GM18868 (cell line): ENCODE measurements at regions not wholly inside any gene's neighbourhood (a gene's known extent, or its start where the extent isn't known, plus 50 kb on each side); places are given as distances from the start of the nearest gene placed in this dataset.

Experiments used
- ATAC-seq: cut with Tn5 transposase; IDR thresholded peaks from one replicate; pipeline ENCODE4 v1.9.1; 2021; ENCODE audit warnings: mild to moderate bottlenecking, moderate library complexity; ENCODE audit not compliant: unreplicated experiment

GRCh38 chr7:20932785-20933527 lies 146.3 kb upstream of the SP8 start:
- ATAC-seq = no peak

GRCh38 chr7:20945451-20945850 lies 158.8 kb upstream of the SP8 start:
- no peak for ATAC-seq

- no peak for ATAC-seq
Observed at GRCh38 chr7:20952916-20953315, 166.2 kb upstream of the SP8 start.

- no peak for ATAC-seq
Observed at GRCh38 chr7:20954711-20955619, 168.3 kb upstream of the SP8 start.

- no peak for ATAC-seq
Observed at GRCh38 chr7:20958572-20958971, 171.9 kb upstream of the SP8 start.

GRCh38 chr7:20959281-20959680 lies 172.6 kb upstream of the SP8 start:
- no peak for ATAC-seq

- ATAC-seq = no peak
Observed at GRCh38 chr7:20963556-20964280, 177.0 kb upstream of the SP8 start.

GRCh38 chr7:20964281-20964918 lies 177.7 kb upstream of the SP8 start:
- no peak for ATAC-seq

GRCh38 chr7:20971219-20971618 lies 184.5 kb upstream of the SP8 start:
- ATAC-seq = no peak

- no peak for ATAC-seq
Observed at GRCh38 chr7:20980232-20980631, 193.5 kb upstream of the SP8 start.

GRCh38 chr7:20980668-20981264 lies 194.1 kb upstream of the SP8 start:
- no peak for ATAC-seq

- no peak for ATAC-seq
Observed at GRCh38 chr7:20988340-20988739, 201.7 kb upstream of the SP8 start.

- no peak for ATAC-seq
Observed at GRCh38 chr7:20991544-20991943, 204.9 kb upstream of the SP8 start.

- ATAC-seq = no peak
Observed at GRCh38 chr7:20993693-20994092, 207.0 kb upstream of the SP8 start.

- ATAC-seq = no peak
Observed at GRCh38 chr7:20998309-20998708, 211.6 kb upstream of the SP8 start.

GRCh38 chr7:21011153-21011552 lies 224.5 kb upstream of the SP8 start:
- no peak for ATAC-seq

GRCh38 chr7:21013765-21014539 lies 227.3 kb upstream of the SP8 start:
- ATAC-seq = no peak

GRCh38 chr7:21020667-21021066 lies 234.0 kb upstream of the SP8 start:
- ATAC-seq = no peak

- ATAC-seq = peak; percentile 72
Observed at GRCh38 chr7:21023841-21024484, 237.3 kb upstream of the SP8 start.
